GM12878 (cell line): ENCODE measurements at regions not wholly inside any gene's neighbourhood (a gene's known extent, or its start where the extent isn't known, plus 50 kb on each side); places are given as distances from the start of the nearest gene placed in this dataset.

Experiments used
- EZH2 ChIP-seq: IDR thresholded peaks from 2 replicates; pipeline ENCODE4 v1.6.1; 2012; ENCODE audit warnings: low read depth, mild to moderate bottlenecking, control low read depth, inconsistent platforms, low read length, borderline replicate concordance; ENCODE audit not compliant: control insufficient read depth
- JUND ChIP-seq: IDR thresholded peaks from 2 replicates; pipeline ENCODE4 v1.6.1; 2012; ENCODE audit warnings: low read depth, mild to moderate bottlenecking, low read length, improper control_type of control experiment, moderate library complexity
- NRF1 ChIP-seq: conservative IDR thresholded peaks from 2 replicates; pipeline ENCODE4 v1.6.1; 2011; ENCODE audit warnings: mild to moderate bottlenecking, low read depth, low read length, improper control_type of control experiment
- POLR2A ChIP-seq: IDR thresholded peaks from 2 replicates; pipeline ENCODE4 v1.6.1; 2011; ENCODE audit warnings: low read depth, mild to moderate bottlenecking, low read length
- RCOR1 ChIP-seq: conservative IDR thresholded peaks from 2 replicates; pipeline ENCODE4 v1.6.1; 2012; ENCODE audit warnings: low read depth, low read length, improper control_type of control experiment
- STAT1 ChIP-seq: fragments of 450-650 bp; conservative IDR thresholded peaks from 2 replicates; pipeline ENCODE4 v1.6.1; 2014; ENCODE audit warnings: antibody characterized with exemption, mild to moderate bottlenecking
- SUZ12 ChIP-seq: fragments of 200-600 bp; sonication (generic); IDR thresholded peaks from one replicate; pipeline ENCODE4 v1.6.1; 2018; ENCODE audit warnings: antibody characterized with exemption, mild to moderate bottlenecking; ENCODE audit not compliant: unreplicated experiment
- TF ChIP-seq, protein P1 (sequence below), 3 experiments: IDR thresholded peaks in 2 of 3; conservative IDR thresholded peaks in 1 of 3; 2 replicates each; pipeline ENCODE4 v1.5.1; 2011; ENCODE audit warnings: low read depth in 3 of 3, low read length in 3 of 3, mild to moderate bottlenecking in 3 of 3, control low read depth in 2 of 3, moderate library complexity in 2 of 3, inconsistent platforms in 1 of 3, mixed read lengths in 1 of 3; ENCODE audit not compliant: control insufficient read depth in 2 of 3, insufficient read depth in 1 of 3; ENCODE audit errors: extremely low read depth in 1 of 3
- TF ChIP-seq, protein P2 (sequence below): fragments of 450-650 bp; formaldehyde crosslinking; IDR thresholded peaks from 2 replicates; pipeline ENCODE4 v1.5.0; 2022; ENCODE audit warnings: mild to moderate bottlenecking, missing genetic modification characterization
- TF ChIP-seq, protein P3 (sequence below): IDR thresholded peaks from 2 replicates; pipeline ENCODE4 v1.6.1; 2012; ENCODE audit warnings: mild to moderate bottlenecking, low read depth, low read length

DNA sequence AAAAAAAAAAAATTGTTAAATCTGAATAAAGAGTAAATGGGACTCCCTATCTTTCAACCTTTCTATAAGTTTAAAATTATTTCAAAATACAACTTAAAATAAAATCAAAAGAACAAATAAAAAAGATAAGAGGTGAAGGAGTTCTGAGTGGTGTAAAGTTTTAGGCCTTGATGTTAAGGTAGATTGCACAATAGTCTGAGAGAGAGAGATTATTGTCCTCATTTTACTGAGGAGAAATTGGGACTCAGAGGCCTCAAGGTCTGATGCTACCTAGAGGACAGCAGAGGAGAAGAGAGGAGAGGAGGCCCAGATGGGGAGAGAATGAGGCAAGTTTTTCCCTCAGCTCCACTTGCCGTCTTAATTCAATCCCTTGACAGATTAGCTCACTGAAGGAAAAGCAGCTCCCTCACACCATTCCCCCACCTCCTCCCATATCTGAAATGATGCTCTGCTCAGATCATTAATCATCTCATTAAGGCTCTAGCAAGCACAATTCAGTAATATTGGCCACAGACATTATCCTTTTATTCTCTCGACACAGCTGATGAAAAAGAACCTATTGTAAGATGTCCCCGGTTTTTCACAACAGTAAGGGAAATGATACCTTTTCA, 106.3 kb upstream of the PTPN13 start:
- TF ChIP-seq EZH2: no peak
- TF ChIP-seq, protein P1, sequence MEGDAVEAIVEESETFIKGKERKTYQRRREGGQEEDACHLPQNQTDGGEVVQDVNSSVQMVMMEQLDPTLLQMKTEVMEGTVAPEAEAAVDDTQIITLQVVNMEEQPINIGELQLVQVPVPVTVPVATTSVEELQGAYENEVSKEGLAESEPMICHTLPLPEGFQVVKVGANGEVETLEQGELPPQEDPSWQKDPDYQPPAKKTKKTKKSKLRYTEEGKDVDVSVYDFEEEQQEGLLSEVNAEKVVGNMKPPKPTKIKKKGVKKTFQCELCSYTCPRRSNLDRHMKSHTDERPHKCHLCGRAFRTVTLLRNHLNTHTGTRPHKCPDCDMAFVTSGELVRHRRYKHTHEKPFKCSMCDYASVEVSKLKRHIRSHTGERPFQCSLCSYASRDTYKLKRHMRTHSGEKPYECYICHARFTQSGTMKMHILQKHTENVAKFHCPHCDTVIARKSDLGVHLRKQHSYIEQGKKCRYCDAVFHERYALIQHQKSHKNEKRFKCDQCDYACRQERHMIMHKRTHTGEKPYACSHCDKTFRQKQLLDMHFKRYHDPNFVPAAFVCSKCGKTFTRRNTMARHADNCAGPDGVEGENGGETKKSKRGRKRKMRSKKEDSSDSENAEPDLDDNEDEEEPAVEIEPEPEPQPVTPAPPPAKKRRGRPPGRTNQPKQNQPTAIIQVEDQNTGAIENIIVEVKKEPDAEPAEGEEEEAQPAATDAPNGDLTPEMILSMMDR (IDR thresholded peaks at IDR 0.05 in 2 of 3, conservative IDR thresholded peaks at IDR 0.05 in 1 of 3; ENCODE audit: control insufficient read depth in 2 of 3, extremely low read depth in 1 of 3, insufficient read depth in 1 of 3, low read depth in 3 of 3, low read length in 3 of 3): no peak
- no peak for TF ChIP-seq STAT1
- TF ChIP-seq, protein P2, sequence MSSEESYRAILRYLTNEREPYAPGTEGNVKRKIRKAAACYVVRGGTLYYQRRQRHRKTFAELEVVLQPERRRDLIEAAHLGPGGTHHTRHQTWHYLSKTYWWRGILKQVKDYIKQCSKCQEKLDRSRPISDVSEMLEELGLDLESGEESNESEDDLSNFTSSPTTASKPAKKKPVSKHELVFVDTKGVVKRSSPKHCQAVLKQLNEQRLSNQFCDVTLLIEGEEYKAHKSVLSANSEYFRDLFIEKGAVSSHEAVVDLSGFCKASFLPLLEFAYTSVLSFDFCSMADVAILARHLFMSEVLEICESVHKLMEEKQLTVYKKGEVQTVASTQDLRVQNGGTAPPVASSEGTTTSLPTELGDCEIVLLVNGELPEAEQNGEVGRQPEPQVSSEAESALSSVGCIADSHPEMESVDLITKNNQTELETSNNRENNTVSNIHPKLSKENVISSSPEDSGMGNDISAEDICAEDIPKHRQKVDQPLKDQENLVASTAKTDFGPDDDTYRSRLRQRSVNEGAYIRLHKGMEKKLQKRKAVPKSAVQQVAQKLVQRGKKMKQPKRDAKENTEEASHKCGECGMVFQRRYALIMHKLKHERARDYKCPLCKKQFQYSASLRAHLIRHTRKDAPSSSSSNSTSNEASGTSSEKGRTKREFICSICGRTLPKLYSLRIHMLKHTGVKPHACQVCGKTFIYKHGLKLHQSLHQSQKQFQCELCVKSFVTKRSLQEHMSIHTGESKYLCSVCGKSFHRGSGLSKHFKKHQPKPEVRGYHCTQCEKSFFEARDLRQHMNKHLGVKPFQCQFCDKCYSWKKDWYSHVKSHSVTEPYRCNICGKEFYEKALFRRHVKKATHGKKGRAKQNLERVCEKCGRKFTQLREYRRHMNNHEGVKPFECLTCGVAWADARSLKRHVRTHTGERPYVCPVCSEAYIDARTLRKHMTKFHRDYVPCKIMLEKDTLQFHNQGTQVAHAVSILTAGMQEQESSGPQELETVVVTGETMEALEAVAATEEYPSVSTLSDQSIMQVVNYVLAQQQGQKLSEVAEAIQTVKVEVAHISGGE: no peak
- TF ChIP-seq POLR2A: no peak
- TF ChIP-seq RCOR1: no peak
- TF ChIP-seq NRF1: no peak
- no peak for TF ChIP-seq SUZ12
- no peak for TF ChIP-seq JUND
- TF ChIP-seq, protein P3, sequence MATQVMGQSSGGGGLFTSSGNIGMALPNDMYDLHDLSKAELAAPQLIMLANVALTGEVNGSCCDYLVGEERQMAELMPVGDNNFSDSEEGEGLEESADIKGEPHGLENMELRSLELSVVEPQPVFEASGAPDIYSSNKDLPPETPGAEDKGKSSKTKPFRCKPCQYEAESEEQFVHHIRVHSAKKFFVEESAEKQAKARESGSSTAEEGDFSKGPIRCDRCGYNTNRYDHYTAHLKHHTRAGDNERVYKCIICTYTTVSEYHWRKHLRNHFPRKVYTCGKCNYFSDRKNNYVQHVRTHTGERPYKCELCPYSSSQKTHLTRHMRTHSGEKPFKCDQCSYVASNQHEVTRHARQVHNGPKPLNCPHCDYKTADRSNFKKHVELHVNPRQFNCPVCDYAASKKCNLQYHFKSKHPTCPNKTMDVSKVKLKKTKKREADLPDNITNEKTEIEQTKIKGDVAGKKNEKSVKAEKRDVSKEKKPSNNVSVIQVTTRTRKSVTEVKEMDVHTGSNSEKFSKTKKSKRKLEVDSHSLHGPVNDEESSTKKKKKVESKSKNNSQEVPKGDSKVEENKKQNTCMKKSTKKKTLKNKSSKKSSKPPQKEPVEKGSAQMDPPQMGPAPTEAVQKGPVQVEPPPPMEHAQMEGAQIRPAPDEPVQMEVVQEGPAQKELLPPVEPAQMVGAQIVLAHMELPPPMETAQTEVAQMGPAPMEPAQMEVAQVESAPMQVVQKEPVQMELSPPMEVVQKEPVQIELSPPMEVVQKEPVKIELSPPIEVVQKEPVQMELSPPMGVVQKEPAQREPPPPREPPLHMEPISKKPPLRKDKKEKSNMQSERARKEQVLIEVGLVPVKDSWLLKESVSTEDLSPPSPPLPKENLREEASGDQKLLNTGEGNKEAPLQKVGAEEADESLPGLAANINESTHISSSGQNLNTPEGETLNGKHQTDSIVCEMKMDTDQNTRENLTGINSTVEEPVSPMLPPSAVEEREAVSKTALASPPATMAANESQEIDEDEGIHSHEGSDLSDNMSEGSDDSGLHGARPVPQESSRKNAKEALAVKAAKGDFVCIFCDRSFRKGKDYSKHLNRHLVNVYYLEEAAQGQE: no peak
